ENCODE measurements at regions not wholly inside any gene's neighbourhood (a gene's known extent, or its start where the extent isn't known, plus 50 kb on each side); places are given as distances from the start of the nearest gene placed in this dataset.

- in situ Hi-C loops (cut with MboI; ENCODE audit: low pct_unique_long_range_greater_than_20kb, low sequenced_read_pairs, unreplicated experiment), result no loop called here
- TF ChIP-seq CTCF (IDR thresholded peaks at IDR 0.05; ENCODE audit: extremely low read depth, insufficient read depth, missing control alignments), result no peak
- DNase-seq (ENCODE audit: low spot score), result no peak
These were observed 114.7 kb upstream of the AFDN start for GRCh38 chr6:167711768-167712730.

- in situ Hi-C loops (cut with MboI; ENCODE audit: low pct_unique_long_range_greater_than_20kb, low sequenced_read_pairs, unreplicated experiment), result no loop called here
- DNase-seq (ENCODE audit: low spot score), result no peak
- TF ChIP-seq CTCF (IDR thresholded peaks at IDR 0.05; ENCODE audit: extremely low read depth, insufficient read depth, missing control alignments), result no peak
These were observed 113.8 kb upstream of the AFDN start for GRCh38 chr6:167712731-167713475.

GRCh38 chr6:167714152-167714551, 112.6 kb upstream of the AFDN start:
- in situ Hi-C loops (cut with MboI; ENCODE audit: low pct_unique_long_range_greater_than_20kb, low sequenced_read_pairs, unreplicated experiment), result no loop called here
- TF ChIP-seq CTCF (IDR thresholded peaks at IDR 0.05; ENCODE audit: extremely low read depth, insufficient read depth, missing control alignments), result no peak
- no peak for DNase-seq (ENCODE audit: low spot score)

DNA sequence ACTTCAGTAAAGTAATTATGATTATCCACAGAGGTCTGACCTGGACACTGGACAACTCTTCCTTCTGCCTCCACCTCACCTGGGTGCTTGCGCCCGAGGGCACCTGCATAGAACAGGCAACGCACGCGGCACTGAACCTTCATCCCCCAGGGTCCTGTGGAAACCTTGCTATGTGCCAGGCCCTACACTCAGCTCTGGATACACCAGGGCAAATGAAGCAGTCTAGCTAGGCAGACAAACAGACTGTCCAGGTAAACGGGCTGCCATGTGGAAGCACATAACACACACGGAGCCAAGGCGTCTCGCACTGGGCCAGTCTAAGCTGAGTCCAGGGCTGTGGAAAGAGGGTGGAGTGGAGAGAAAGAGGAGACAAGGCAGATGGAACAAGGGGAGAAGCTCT, 109.3 kb upstream of the AFDN start:
- no peak for TF ChIP-seq CTCF (IDR thresholded peaks at IDR 0.05; ENCODE audit: extremely low read depth, insufficient read depth, missing control alignments)
- DNase-seq (ENCODE audit: low spot score), result no peak
- in situ Hi-C loops (cut with MboI; ENCODE audit: low pct_unique_long_range_greater_than_20kb, low sequenced_read_pairs, unreplicated experiment), result no loop called here

DNA sequence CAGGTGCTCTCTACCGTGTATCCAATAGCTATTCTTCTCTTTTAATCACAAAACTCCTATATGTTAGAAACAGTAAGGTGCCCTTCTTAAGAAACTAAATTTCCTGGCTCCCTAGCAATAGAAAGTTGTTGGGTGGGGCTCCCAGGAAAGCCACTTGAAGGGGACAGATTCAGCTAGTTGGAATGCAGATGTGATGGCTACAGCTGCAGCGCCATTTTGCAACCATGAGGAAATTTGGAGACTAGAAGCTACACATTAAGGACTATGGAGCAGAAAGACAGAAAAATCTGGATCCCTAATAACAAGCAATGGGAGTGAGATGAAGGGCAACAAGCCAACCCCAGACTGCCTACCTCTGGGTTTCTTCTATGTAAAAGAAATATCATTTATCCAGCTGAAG, 108.8 kb upstream of the AFDN start:
- in situ Hi-C loops (cut with MboI; ENCODE audit: low pct_unique_long_range_greater_than_20kb, low sequenced_read_pairs, unreplicated experiment), result no loop called here
- TF ChIP-seq CTCF (IDR thresholded peaks at IDR 0.05; ENCODE audit: extremely low read depth, insufficient read depth, missing control alignments), result no peak
- no peak for DNase-seq (ENCODE audit: low spot score)

DNA sequence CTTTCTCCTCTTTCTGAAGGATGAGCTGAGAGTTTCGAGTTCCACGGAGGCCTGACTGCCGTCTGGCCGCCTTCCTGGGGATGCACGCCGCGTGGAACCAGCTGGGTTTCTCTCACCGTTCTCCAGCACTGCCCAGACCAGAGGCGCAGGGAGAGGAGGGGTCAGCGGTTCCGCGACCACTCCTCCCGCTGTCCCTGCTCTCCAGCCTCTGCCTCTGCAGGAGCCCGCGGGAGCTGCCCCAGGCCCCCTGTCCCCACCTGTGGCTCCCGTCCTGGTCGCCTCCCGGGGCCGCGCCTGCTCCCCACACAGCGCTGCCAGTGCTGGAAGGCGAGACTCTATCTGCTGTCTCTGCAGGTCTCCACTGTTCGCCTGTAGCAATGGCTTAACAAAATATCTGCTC, 106.8 kb upstream of the AFDN start:
- no peak for DNase-seq (ENCODE audit: low spot score)
- TF ChIP-seq CTCF (IDR thresholded peaks at IDR 0.05; ENCODE audit: extremely low read depth, insufficient read depth, missing control alignments), result no peak

More for the DNA sequence above, 106.8 kb upstream of the AFDN start:
- in situ Hi-C loops (cut with MboI; ENCODE audit: low pct_unique_long_range_greater_than_20kb, low sequenced_read_pairs, unreplicated experiment), result no loop called here
